Fibroblast of skin of left biceps (primary cell): ENCODE measurements at regions not wholly inside any gene's neighbourhood (a gene's known extent, or its start where the extent isn't known, plus 50 kb on each side); places are given as distances from the start of the nearest gene placed in this dataset.
"Not testable (repeated sequence)": the region's sequence is repeated elsewhere in the genome, so short reads cannot be mapped to it uniquely, and the experiment has no call there.

Source experiments
- DNase-seq, 2 experiments: peaks; one replicate each; pipeline ENCODE4 v3.0.0-alpha.2; 2013; ENCODE audit warnings: low read depth in 2 of 2

- no peak for DNase-seq
Measured at GRCh38 chr1:55786396-55786795, 571.2 kb upstream of the USP24 start.

GRCh38 chr1:55784941-55785450, 569.8 kb upstream of the USP24 start:
- DNase-seq, result not testable (repeated sequence)

- DNase-seq, result peak; percentile 43 to 55
Measured at GRCh38 chr1:55781944-55782482, 566.8 kb upstream of the USP24 start.

GRCh38 chr1:55781003-55781402, 565.8 kb upstream of the USP24 start:
- DNase-seq, result no peak

- DNase-seq, result no peak
Measured at GRCh38 chr1:55777545-55777944, 562.4 kb upstream of the USP24 start.

- peak; percentile 76 to 78 for DNase-seq
Measured at GRCh38 chr1:55775007-55775406, 559.8 kb upstream of the USP24 start.

GRCh38 chr1:55774446-55774845, 559.3 kb upstream of the USP24 start:
- DNase-seq, result peak in 1 of 2 experiments; percentile 26

GRCh38 chr1:55773211-55773940, 558.2 kb upstream of the USP24 start:
- no peak for DNase-seq

- DNase-seq, result no peak
Measured at GRCh38 chr1:55768327-55768952, 553.3 kb upstream of the USP24 start.

- DNase-seq, result no peak
Measured at GRCh38 chr1:55767171-55767570, 552.0 kb upstream of the USP24 start.

- not testable (repeated sequence) for DNase-seq
Measured at GRCh38 chr1:55765505-55765904, 550.3 kb upstream of the USP24 start.

- peak in 1 of 2 experiments; percentile 38 for DNase-seq
Measured at GRCh38 chr1:55751776-55752175, 536.6 kb upstream of the USP24 start.

- no peak for DNase-seq
Measured at GRCh38 chr1:55750628-55750995, 535.4 kb upstream of the USP24 start.

- no peak for DNase-seq
Measured at GRCh38 chr1:55749975-55750627, 534.9 kb upstream of the USP24 start.

- no peak for DNase-seq
Measured at GRCh38 chr1:55747408-55747841, 532.3 kb upstream of the USP24 start.

- no peak for DNase-seq
Measured at GRCh38 chr1:55746710-55747109, 531.5 kb upstream of the USP24 start.

- DNase-seq, result peak; percentile 89 to 90
Measured at GRCh38 chr1:55741516-55741915, 526.4 kb upstream of the USP24 start.

- no peak for DNase-seq
Measured at GRCh38 chr1:55735106-55735505, 519.9 kb upstream of the USP24 start.

- peak; percentile 88 to 90 for DNase-seq
Measured at GRCh38 chr1:55726994-55727393, 511.8 kb upstream of the USP24 start.

GRCh38 chr1:55725378-55725777, 510.2 kb upstream of the USP24 start:
- DNase-seq, result no peak

- peak; percentile 89 to 93 for DNase-seq
Measured at GRCh38 chr1:55724551-55725325, 509.6 kb upstream of the USP24 start.

- no peak for DNase-seq
Measured at GRCh38 chr1:55723001-55723400, 507.8 kb upstream of the USP24 start.
